BLaER1 (cell line): ENCODE measurements at regions not wholly inside any gene's neighbourhood (a gene's known extent, or its start where the extent isn't known, plus 50 kb on each side); places are given as distances from the start of the nearest gene placed in this dataset.

Source experiments
- H3K27ac ChIP-seq: shearing (Covaris generic); formaldehyde crosslinking; 2 replicates; pipeline ENCODE4 v1.8.1; 2022
- H3K27me3 ChIP-seq: shearing (Covaris generic); formaldehyde crosslinking; 2 replicates; pipeline ENCODE4 v1.8.1; 2022
- H3K36me3 ChIP-seq: shearing (Covaris generic); formaldehyde crosslinking; 2 replicates; pipeline ENCODE4 v1.8.1; 2022
- H3K4me1 ChIP-seq: shearing (Covaris generic); formaldehyde crosslinking; 2 replicates; pipeline ENCODE4 v1.8.1; 2022
- H3K4me2 ChIP-seq: shearing (Covaris generic); formaldehyde crosslinking; 2 replicates; pipeline ENCODE4 v1.8.1; 2022
- H3K4me3 ChIP-seq: shearing (Covaris generic); formaldehyde crosslinking; 2 replicates; pipeline ENCODE4 v1.8.1; 2022
- H3K9ac ChIP-seq: shearing (Covaris generic); formaldehyde crosslinking; 2 replicates; pipeline ENCODE4 v1.8.1; 2022
- H3K9me3 ChIP-seq: shearing (Covaris generic); formaldehyde crosslinking; 2 replicates; pipeline ENCODE4 v1.8.1; 2022
- H4K20me1 ChIP-seq: shearing (Covaris generic); formaldehyde crosslinking; 2 replicates; pipeline ENCODE4 v1.8.1; 2022
- Cebpa-rat ChIP-seq: shearing (Covaris generic); IDR thresholded peaks from 2 replicates; pipeline ENCODE4 v1.8.1; 2022

DNA sequence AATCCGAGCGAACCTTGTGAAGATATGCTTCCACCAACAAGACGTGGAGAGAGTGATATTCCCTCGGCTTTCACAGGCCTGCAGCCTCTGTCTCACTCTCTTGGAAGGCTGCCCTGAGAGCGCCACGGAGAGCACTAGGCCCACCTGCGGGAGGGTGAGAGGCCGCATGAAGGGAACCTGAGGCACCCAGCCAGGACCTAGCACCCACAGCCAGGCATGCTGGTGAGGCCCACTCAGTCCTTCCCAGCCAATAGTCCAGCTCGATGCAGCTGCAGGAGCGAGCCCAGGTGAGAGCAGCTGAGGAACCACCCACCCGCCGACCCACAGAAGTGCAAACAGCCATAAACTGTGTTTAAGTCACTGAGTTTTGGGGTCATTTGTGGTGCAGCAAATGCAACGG is 227.2 kb downstream of the QKI start:
- no peaks in the 10 kb centered on the region for H4K20me1 ChIP-seq
- H3K27ac ChIP-seq, result no peak overlapping the region
- H3K9ac ChIP-seq, result no peak overlapping the region
- TF ChIP-seq Cebpa-rat, result no peak
- H3K36me3 ChIP-seq, result no peaks in the 10 kb centered on the region
- no peaks in the 10 kb centered on the region for H3K9me3 ChIP-seq
- no peak overlapping the region for H3K4me2 ChIP-seq
- H3K4me3 ChIP-seq, result no peak overlapping the region
- no peaks in the 10 kb centered on the region for H3K4me1 ChIP-seq
- no peaks in the 10 kb centered on the region for H3K27me3 ChIP-seq

DNA sequence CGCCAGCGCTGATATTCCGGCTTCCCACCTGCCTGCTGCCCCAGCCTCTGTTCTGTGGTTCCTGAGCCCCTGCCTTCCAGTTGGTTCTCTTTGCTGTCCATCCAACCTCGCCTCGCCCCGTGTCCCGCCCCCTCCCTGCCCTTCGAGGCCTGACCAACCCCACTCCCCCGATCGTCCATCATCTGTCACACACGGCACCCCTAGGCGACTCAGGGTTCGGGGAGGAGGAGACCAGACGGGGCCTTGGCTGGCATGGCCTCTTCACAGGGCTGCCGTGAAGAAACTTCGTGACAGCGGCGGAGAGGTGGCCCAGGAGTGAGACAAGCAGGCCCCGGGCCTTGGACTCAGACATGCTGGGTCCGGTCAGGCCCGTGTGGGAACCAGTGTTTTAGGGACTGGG is 226.1 kb downstream of the QKI start:
- no peak for TF ChIP-seq Cebpa-rat
- Histone ChIP-seq H3K36me3 (no peaks in the 10 kb centered on the region), H3K27ac (no peak overlapping the region), H4K20me1 (no peaks in the 10 kb centered on the region), H3K9me3 (no peaks in the 10 kb centered on the region), H3K9ac (no peak overlapping the region), H3K4me1 (no peaks in the 10 kb centered on the region), H3K4me2 (no peak overlapping the region), H3K4me3 (no peak overlapping the region), H3K27me3 (no peaks in the 10 kb centered on the region)

DNA sequence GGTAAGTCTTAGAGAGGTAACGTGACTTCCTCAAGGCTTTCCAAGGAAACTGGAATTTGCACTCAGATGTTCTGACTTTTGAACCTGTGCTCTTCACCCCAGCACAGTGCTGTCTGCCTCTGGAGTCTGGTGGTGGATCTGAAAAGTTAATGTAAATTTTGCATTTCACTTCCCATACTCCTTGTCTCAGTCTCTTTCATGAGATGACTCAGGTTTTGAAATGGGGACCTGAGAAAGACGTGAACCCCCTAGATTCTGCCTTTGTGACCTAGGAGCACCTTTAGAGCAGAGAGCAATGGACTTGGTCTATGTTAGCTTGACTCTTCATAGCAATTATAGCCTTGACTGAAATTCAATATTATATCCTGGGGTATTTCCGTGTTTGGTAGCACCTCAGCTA is 223.0 kb downstream of the QKI start:
- no peak overlapping the region for H3K4me2 ChIP-seq
- H4K20me1 ChIP-seq, result no peaks in the 10 kb centered on the region
- H3K4me1 ChIP-seq, result no peaks in the 10 kb centered on the region
- no peak for TF ChIP-seq Cebpa-rat
- H3K9ac ChIP-seq, result no peak overlapping the region
- no peak overlapping the region for H3K27ac ChIP-seq
- 0 out of 2 replicates have a peak, but pooled peaks cover 3% of the 10 kb centered on the region for H3K9me3 ChIP-seq
- H3K27me3 ChIP-seq, result no peaks in the 10 kb centered on the region
- H3K36me3 ChIP-seq, result no peaks in the 10 kb centered on the region
- no peak overlapping the region for H3K4me3 ChIP-seq

DNA sequence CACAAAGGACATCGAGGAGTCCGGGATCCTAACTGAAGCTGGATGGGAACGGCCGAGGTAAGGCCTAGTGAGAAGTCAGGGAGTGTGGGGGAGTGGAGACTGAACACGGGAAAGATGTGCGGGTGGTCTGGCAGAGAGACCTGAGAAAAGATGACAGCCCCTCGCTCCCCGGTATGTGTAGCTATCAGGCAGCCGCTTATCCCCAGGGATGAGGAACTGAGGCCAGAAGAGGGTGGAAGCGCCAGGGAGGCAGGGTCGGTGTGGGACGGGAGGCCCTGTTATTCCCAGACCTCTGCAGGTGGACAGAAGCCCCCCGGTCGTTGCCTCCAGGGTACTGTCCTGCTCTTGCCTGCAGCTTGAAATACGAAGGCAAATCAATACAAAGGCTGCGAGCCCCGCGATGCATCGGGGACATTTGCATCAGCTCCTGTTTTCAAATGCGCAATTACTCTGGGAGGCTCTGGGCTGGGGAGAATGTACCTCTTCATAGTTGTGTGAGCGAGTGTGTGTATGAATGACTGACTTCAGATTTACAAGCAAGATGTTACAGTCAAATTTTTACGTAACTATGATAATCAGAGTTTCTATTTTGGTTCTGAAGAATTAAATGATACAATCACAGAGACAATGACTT is 221.3 kb downstream of the QKI start:
- Histone ChIP-seq H4K20me1 (no peaks in the 10 kb centered on the region), H3K9me3 (peaks cover 15% of the 10 kb centered on the region), H3K27ac (no peak overlapping the region), H3K36me3 (no peaks in the 10 kb centered on the region), H3K9ac (no peak overlapping the region), H3K4me3 (no peak overlapping the region), H3K4me1 (no peaks in the 10 kb centered on the region), H3K4me2 (no peak overlapping the region), H3K27me3 (no peaks in the 10 kb centered on the region)
- no peak for TF ChIP-seq Cebpa-rat

DNA sequence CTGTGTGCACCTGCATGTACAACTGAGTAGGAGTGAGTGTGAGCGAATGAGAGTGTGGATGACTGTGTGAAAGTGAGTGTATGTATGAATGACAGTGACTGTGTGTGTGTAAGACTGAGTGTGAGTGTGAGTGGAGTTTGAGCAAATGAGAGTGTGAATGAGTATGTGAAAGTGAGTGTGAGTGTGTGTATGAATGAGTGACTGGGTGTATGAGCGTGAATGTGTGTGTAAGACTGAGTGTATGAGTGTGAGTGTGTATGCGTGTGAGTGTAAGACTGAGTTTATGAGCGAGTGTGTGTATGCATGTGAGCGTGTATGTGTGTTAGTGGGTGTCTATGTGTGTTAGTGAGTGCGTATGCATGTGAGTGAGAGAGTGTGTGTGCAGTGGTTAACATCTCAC is 220.8 kb downstream of the QKI start:
- H3K36me3 ChIP-seq, result no peaks in the 10 kb centered on the region
- H3K9me3 ChIP-seq, result peaks cover 21% of the 10 kb centered on the region
- no peaks in the 10 kb centered on the region for H3K27me3 ChIP-seq
- H4K20me1 ChIP-seq, result no peaks in the 10 kb centered on the region
- no peak overlapping the region for H3K4me3 ChIP-seq
- no peak overlapping the region for H3K4me2 ChIP-seq
- no peak overlapping the region for H3K27ac ChIP-seq
- no peak overlapping the region for H3K9ac ChIP-seq
- H3K4me1 ChIP-seq, result no peaks in the 10 kb centered on the region
- TF ChIP-seq Cebpa-rat, result no peak

DNA sequence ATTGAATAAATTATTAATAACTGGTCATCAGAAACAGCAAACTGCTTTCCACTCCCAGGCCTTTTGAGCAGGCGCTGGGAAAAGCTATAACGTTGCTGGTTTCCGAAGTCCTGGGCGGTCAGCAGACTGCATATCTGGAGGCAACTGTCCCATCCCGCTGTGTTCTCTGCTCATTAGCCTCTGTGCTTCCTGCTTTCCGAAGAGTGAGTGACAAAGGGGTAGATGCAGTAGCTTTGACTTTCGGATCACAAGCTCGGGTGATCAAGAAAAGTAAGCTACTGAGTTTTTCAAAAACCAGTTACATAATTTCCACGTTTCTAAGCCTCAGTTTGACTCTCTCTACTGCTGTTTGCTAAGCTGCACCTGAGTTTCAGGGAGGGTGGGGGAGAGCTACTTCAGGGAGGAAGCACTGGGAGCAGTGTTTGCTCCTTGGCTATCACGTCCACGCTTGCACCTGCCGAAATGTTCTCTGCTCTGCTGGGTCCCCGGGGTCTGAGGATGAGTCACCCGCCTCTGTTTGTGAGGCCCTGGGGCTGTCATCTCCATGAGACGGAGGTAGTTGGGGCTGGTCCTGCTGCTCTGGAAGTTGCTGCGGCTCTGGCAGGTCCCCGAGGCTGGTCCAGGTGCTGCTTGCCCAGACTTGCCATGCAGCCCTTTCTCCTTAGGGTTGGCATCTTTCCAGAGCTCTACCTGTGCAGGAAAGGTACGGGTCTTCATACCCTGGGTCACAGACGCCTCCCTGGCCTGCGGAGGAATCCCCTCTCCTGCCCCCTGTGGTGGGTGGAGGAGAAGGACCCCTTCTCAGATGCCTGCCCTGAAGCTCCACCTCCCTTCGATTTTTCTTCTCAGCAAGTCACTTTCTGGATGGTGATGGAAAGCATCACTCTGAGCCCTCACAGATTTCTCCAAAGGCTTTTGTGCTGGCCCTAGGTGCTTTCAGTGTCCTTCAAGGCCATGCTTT is 220.0 kb downstream of the QKI start:
- Histone ChIP-seq H4K20me1 (no peaks in the 10 kb centered on the region), H3K4me1 (no peaks in the 10 kb centered on the region), H3K4me2 (no peak overlapping the region), H3K9ac (no peak overlapping the region), H3K9me3 (peaks cover 29% of the 10 kb centered on the region), H3K4me3 (no peak overlapping the region), H3K27ac (no peak overlapping the region), H3K27me3 (no peaks in the 10 kb centered on the region), H3K36me3 (no peaks in the 10 kb centered on the region)
- no peak for TF ChIP-seq Cebpa-rat

DNA sequence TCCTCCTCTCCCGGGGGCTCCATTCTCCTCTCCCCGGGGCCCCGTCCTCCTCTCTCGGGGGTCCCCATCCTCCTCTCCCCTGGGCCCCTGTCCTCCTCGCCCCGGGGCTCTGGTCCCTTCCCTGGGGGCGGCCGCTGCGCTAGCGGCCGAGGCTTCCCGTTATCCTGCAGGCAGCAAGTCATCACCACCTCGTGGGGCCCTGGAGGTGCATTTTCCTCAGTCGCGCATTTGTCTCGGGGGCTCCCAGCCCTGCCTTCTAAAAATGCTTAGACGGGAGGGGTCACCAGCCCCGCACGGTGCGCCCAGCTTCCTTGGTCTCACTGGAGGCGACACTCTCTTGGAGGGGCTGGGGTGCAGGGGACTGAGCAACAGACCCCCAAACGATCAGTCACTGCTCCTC is 216.5 kb downstream of the QKI start:
- H3K27me3 ChIP-seq, result no peaks in the 10 kb centered on the region
- no peaks in the 10 kb centered on the region for H4K20me1 ChIP-seq
- H3K4me2 ChIP-seq, result no peak overlapping the region
- no peaks in the 10 kb centered on the region for H3K36me3 ChIP-seq
- TF ChIP-seq Cebpa-rat, result no peak
- no peak overlapping the region for H3K4me3 ChIP-seq
- H3K9ac ChIP-seq, result no peak overlapping the region
- H3K9me3 ChIP-seq, result peaks cover 32% of the 10 kb centered on the region
- H3K4me1 ChIP-seq, result 0 out of 2 replicates have a peak, but pooled peaks cover 1% of the 10 kb centered on the region
- no peak overlapping the region for H3K27ac ChIP-seq

DNA sequence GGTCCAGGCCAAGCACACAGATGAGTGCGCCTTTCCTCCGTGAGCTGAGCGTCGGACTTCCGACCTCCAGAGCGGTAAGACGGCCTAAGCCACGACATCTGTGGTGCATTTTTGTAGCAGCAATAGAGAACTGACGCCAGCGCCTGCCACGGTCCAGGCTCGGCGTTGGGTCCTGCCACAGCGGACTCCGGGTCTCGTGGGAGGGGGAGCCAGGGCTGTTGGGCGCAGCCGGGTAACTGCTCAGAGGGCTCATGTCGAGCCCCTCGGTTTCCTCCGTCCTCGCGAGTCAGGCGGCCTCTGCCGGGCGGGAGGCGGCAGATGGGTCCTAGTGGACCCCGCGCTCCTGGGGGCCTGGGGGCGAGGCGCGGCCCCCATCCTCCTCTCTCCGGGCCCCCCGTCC is 216.1 kb downstream of the QKI start:
- no peaks in the 10 kb centered on the region for H3K36me3 ChIP-seq
- TF ChIP-seq Cebpa-rat, result no peak
- H3K27ac ChIP-seq, result no peak overlapping the region

DNA sequence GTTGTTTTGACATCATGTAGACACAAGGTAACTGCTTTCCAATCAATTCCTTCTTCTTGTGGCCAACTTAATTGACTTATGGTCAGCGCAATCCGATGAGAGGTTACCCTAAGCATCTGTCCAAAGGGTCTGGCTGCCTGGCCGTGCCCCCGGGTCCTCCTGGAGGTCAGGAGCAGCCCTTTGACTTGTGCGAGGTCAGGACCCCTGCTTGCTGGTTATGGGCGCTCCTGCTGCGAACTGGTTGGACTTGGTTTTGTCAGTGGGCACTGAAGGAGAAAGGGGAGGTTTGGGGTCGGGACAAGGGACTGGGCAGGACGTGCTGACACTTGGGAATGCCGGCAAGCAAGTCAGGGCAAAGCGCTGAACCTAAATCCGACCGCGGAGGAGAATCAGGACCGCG is 215.6 kb downstream of the QKI start:
- H3K27me3 ChIP-seq, result no peaks in the 10 kb centered on the region

More for the DNA sequence above, 216.1 kb downstream of the QKI start:
- H3K4me1 ChIP-seq, result 0 out of 2 replicates have a peak, but pooled peaks cover 4% of the 10 kb centered on the region
- H3K27me3 ChIP-seq, result no peaks in the 10 kb centered on the region
- peaks cover 32% of the 10 kb centered on the region for H3K9me3 ChIP-seq
- H3K4me3 ChIP-seq, result no peak overlapping the region
- no peaks in the 10 kb centered on the region for H4K20me1 ChIP-seq
- no peak overlapping the region for H3K9ac ChIP-seq
- H3K4me2 ChIP-seq, result no peak overlapping the region

More for the DNA sequence above, 215.6 kb downstream of the QKI start:
- Histone ChIP-seq H4K20me1 (no peaks in the 10 kb centered on the region), H3K4me3 (no peak overlapping the region), H3K4me2 (no peak overlapping the region), H3K9me3 (peaks cover 32% of the 10 kb centered on the region), H3K27ac (no peak overlapping the region), H3K36me3 (no peaks in the 10 kb centered on the region), H3K4me1 (0 out of 2 replicates have a peak, but pooled peaks cover 4% of the 10 kb centered on the region), H3K9ac (no peak overlapping the region)
- no peak for TF ChIP-seq Cebpa-rat
